Umbilical cord (tissue), 1 donor: ENCODE measurements at regions not wholly inside any gene's neighbourhood (a gene's known extent, or its start where the extent isn't known, plus 50 kb on each side); places are given as distances from the start of the nearest gene placed in this dataset.
"Not testable (repeated sequence)": the region's sequence is repeated elsewhere in the genome, so short reads cannot be mapped to it uniquely, and the experiment has no call there.

Experiments
- DNase-seq: peaks from one replicate; pipeline ENCODE4 v3.0.0-alpha.2; 2015; ENCODE audit warnings: low spot score

- DNase-seq = no peak
Measured at GRCh38 chr2:123597988-123598387, 427.1 kb upstream of the CNTNAP5 start.

GRCh38 chr2:123606631-123607030 lies 418.5 kb upstream of the CNTNAP5 start:
- DNase-seq = no peak

GRCh38 chr2:123609077-123609476 lies 416.0 kb upstream of the CNTNAP5 start:
- no peak for DNase-seq

GRCh38 chr2:123614596-123614995 lies 410.5 kb upstream of the CNTNAP5 start:
- no peak for DNase-seq

- DNase-seq = not testable (repeated sequence)
Measured at GRCh38 chr2:123618642-123619041, 406.4 kb upstream of the CNTNAP5 start.

- no peak for DNase-seq
Measured at GRCh38 chr2:123624816-123625215, 400.3 kb upstream of the CNTNAP5 start.

- DNase-seq = no peak
Measured at GRCh38 chr2:123636232-123636631, 388.9 kb upstream of the CNTNAP5 start.

GRCh38 chr2:123640685-123641335 lies 384.3 kb upstream of the CNTNAP5 start:
- DNase-seq = no peak

- DNase-seq = no peak
Measured at GRCh38 chr2:123644053-123644452, 381.0 kb upstream of the CNTNAP5 start.

GRCh38 chr2:123648016-123648415 lies 377.1 kb upstream of the CNTNAP5 start:
- DNase-seq = no peak

- no peak for DNase-seq
Measured at GRCh38 chr2:123648956-123649355, 376.1 kb upstream of the CNTNAP5 start.

GRCh38 chr2:123651151-123651550 lies 373.9 kb upstream of the CNTNAP5 start:
- DNase-seq = no peak

- no peak for DNase-seq
Measured at GRCh38 chr2:123652320-123652719, 372.8 kb upstream of the CNTNAP5 start.

- no peak for DNase-seq
Measured at GRCh38 chr2:123656590-123656989, 368.5 kb upstream of the CNTNAP5 start.

- DNase-seq = no peak
Measured at GRCh38 chr2:123659120-123659519, 366.0 kb upstream of the CNTNAP5 start.

- no peak for DNase-seq
Measured at GRCh38 chr2:123670286-123670685, 354.8 kb upstream of the CNTNAP5 start.

- not testable (repeated sequence) for DNase-seq
Measured at GRCh38 chr2:123683797-123684196, 341.3 kb upstream of the CNTNAP5 start.

GRCh38 chr2:123687064-123687463 lies 338.0 kb upstream of the CNTNAP5 start:
- no peak for DNase-seq

- DNase-seq = peak; percentile 58
Measured at GRCh38 chr2:123688231-123688940, 336.7 kb upstream of the CNTNAP5 start.

- no peak for DNase-seq
Measured at GRCh38 chr2:123692121-123692520, 333.0 kb upstream of the CNTNAP5 start.

- no peak for DNase-seq
Measured at GRCh38 chr2:123693836-123694235, 331.3 kb upstream of the CNTNAP5 start.

GRCh38 chr2:123695426-123695825 lies 329.7 kb upstream of the CNTNAP5 start:
- DNase-seq = peak; percentile 56

- no peak for DNase-seq
Measured at GRCh38 chr2:123696021-123696420, 329.1 kb upstream of the CNTNAP5 start.
